BJ (cell line): ENCODE measurements at regions not wholly inside any gene's neighbourhood (a gene's known extent, or its start where the extent isn't known, plus 50 kb on each side); places are given as distances from the start of the nearest gene placed in this dataset.

Source experiments
- CTCF ChIA-PET: fragments of 350-600 bp; formaldehyde crosslinking; extraction: SDS; loops from one replicate; lab custom pipeline; 2021; ENCODE audit warnings: antibody characterized with exemption, inconsistent platforms; lab: Yijun Ruan, JAX
- POLR2A ChIA-PET: fragments of 300-600 bp; sonication (Branson Sonifier 250); formaldehyde crosslinking; extraction: SDS; loops from one replicate; lab custom pipeline; 2021; ENCODE audit warnings: antibody characterized with exemption; lab: Charles Lee
- DNase-seq: peaks from one replicate; pipeline ENCODE4 v3.0.0-alpha.2; 2011; ENCODE audit warnings: low read depth
- H3K27me3 ChIP-seq: 2 replicates; pipeline ENCODE4 v1.6.0; 2011; ENCODE audit warnings: low read length; ENCODE audit not compliant: control insufficient read depth, insufficient read depth
- H3K36me3 ChIP-seq: 2 replicates; pipeline ENCODE4 v1.5.1; 2011; ENCODE audit warnings: low read length; ENCODE audit not compliant: control insufficient read depth, insufficient read depth
- H3K4me3 ChIP-seq: 2 replicates; pipeline ENCODE4 v1.5.1; 2011; ENCODE audit warnings: low read depth, mild to moderate bottlenecking, control low read depth, low read length
- TF ChIP-seq, protein P1 (sequence below): IDR thresholded peaks from 2 replicates; pipeline ENCODE4 v1.5.1; 2011; ENCODE audit warnings: low read depth, mild to moderate bottlenecking, control low read depth, inconsistent platforms, low read length, moderate library complexity; ENCODE audit not compliant: insufficient read depth

GRCh38 chr3:159246385-159246784 lies 444.5 kb downstream of the MFSD1 start:
- no peak overlapping the region for H3K4me3 ChIP-seq
- TF ChIP-seq, protein P1, sequence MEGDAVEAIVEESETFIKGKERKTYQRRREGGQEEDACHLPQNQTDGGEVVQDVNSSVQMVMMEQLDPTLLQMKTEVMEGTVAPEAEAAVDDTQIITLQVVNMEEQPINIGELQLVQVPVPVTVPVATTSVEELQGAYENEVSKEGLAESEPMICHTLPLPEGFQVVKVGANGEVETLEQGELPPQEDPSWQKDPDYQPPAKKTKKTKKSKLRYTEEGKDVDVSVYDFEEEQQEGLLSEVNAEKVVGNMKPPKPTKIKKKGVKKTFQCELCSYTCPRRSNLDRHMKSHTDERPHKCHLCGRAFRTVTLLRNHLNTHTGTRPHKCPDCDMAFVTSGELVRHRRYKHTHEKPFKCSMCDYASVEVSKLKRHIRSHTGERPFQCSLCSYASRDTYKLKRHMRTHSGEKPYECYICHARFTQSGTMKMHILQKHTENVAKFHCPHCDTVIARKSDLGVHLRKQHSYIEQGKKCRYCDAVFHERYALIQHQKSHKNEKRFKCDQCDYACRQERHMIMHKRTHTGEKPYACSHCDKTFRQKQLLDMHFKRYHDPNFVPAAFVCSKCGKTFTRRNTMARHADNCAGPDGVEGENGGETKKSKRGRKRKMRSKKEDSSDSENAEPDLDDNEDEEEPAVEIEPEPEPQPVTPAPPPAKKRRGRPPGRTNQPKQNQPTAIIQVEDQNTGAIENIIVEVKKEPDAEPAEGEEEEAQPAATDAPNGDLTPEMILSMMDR, result no peak
- H3K27me3 ChIP-seq, result no peaks in the 10 kb centered on the region
- no peak for DNase-seq
- H3K36me3 ChIP-seq, result no peaks in the 10 kb centered on the region
- CTCF ChIA-PET, result interaction anchor here (0.8 to 1.6 kb wide), 3 partner anchors 12 to 167 kb away, joined by 3 read pairs; no protein-coding TSS in a partner anchor
- POLR2A ChIA-PET, result interaction anchor here (0.6 to 0.7 kb wide), 3 partner anchors 15 to 217 kb away, joined by 3 to 4 read pairs (median 4); no protein-coding TSS in a partner anchor

- DNase-seq, result no peak
- TF ChIP-seq, protein P1, result no peak
- ChIA-PET CTCF (interaction anchor here (1.0 kb wide), 1 partner anchor 332 kb away, joined by 3 read pairs; no protein-coding TSS in a partner anchor), POLR2A (no interaction called here)
- Histone ChIP-seq H3K36me3 (no peaks in the 10 kb centered on the region), H3K4me3 (no peak overlapping the region), H3K27me3 (no peaks in the 10 kb centered on the region)
These were observed 447.8 kb downstream of the MFSD1 start for GRCh38 chr3:159249472-159250174.

DNA sequence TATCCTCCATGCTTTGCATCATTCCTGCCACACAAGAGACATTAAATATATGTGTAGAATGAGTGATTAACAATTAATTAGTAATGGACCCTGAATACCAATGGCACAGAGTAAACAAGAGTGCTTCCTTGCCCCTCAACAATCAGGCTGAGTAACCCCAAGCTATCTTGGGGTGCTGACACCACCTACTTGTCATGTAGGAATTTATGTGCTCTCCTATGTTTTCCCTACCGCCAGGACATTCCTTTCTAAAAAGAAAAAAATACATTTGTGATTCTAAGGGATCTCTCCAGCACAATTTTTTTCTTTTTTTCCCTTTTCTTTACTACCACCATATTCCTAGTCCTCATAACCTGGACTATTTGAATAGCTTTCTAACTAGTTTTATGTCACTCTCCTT lies 449.1 kb downstream of the MFSD1 start:
- CTCF ChIA-PET, result interaction anchor here (0.6 to 6.8 kb wide), 8 partner anchors 9 to 405 kb away, joined by 3 to 67 read pairs (median 5); no protein-coding TSS in a partner anchor
- no peak overlapping the region for H3K4me3 ChIP-seq
- POLR2A ChIA-PET, result no interaction called here
- TF ChIP-seq, protein P1, result no peak
- H3K36me3 ChIP-seq, result no peaks in the 10 kb centered on the region
- no peak for DNase-seq
- no peaks in the 10 kb centered on the region for H3K27me3 ChIP-seq

DNA sequence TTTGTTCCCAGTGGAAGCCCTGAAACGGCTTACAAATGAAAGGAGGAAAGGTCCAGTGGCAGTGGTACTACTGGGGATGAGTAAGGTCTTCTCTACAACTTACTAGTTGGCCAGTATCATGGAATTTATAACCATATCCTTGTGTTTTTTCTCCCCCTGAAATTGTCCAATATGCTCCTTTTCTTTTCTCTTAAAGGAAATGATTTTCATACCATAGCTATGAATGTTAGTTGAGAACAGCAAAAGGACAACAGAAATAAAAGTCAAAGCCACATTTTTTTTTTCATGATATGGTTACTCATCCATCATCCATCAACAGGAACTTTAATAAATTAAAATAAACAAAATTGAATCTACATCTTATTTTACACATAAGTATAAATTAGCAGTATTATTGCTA lies 450.4 kb downstream of the MFSD1 start:
- Histone ChIP-seq H3K36me3 (no peaks in the 10 kb centered on the region), H3K4me3 (no peak overlapping the region), H3K27me3 (no peaks in the 10 kb centered on the region)
- peak; percentile 63 for DNase-seq
- POLR2A ChIA-PET, result interaction anchor here (0.7 kb wide), 1 partner anchor 116 kb away, joined by 10 read pairs; no protein-coding TSS in a partner anchor
- CTCF ChIA-PET, result interaction anchor here (0.6 to 6.8 kb wide), 27 partner anchors 8 to 788 kb away, joined by 3 to 67 read pairs (median 4); no protein-coding TSS in a partner anchor
- TF ChIP-seq, protein P1, result no peak

DNA sequence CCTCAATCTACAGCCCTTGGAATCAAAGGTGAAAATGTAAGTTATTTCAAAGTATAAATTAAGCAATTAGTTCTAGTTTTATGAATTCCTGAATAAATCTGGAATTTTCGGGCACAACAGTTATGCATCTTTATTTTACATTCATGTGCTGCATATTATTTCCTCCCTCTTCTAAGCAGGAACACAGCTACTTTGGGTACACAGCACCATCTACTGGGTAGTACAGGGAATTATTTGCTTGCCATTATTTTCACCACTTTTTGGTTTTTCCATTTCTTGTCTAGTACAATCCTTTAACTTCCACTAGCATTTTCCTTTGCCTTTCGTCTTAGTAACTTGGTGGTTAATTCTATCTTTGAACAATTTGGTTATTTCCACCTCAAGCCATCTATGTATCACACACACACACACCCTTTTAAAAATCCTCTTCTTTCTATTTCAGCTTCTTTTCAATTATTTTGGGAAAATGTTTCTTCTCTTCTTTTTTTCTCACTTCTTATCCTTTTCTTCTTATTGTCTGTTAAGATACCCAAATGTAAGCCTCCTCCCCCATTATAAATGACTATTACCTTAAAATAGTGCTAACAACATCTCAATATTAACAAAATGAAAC lies 451.0 kb downstream of the MFSD1 start:
- no peak for DNase-seq
- H3K4me3 ChIP-seq, result no peak overlapping the region
- no peaks in the 10 kb centered on the region for H3K27me3 ChIP-seq
- ChIA-PET POLR2A (no interaction called here), CTCF (interaction anchor here (0.6 to 6.8 kb wide), 27 partner anchors 7 to 458 kb away, joined by 3 to 67 read pairs (median 4); no protein-coding TSS in a partner anchor)
- TF ChIP-seq, protein P1, result peak; percentile 65
- no peaks in the 10 kb centered on the region for H3K36me3 ChIP-seq
